NT2/D1 (cell line): ENCODE measurements at regions not wholly inside any gene's neighbourhood (a gene's known extent, or its start where the extent isn't known, plus 50 kb on each side); places are given as distances from the start of the nearest gene placed in this dataset.

Experiments
- SUZ12 ChIP-seq: IDR thresholded peaks from 2 replicates; pipeline ENCODE4 v1.6.1; 2011; ENCODE audit not compliant: insufficient read length, insufficient read depth; ENCODE audit errors: extremely low read depth
- YY1 ChIP-seq: IDR thresholded peaks from 2 replicates; pipeline ENCODE4 v1.6.1; 2011; ENCODE audit not compliant: insufficient read length, insufficient read depth

- TF ChIP-seq YY1 (no peak), SUZ12 (no peak)
Measured at GRCh38 chr2:147310335-147311057, 534.3 kb upstream of the ACVR2A start.
